Osteocyte (in vitro differentiated cells): ENCODE measurements at regions not wholly inside any gene's neighbourhood (a gene's known extent, or its start where the extent isn't known, plus 50 kb on each side); places are given as distances from the start of the nearest gene placed in this dataset.

Experiments
- DNase-seq: peaks from one replicate; pipeline ENCODE4 v3.0.0; 2021; ENCODE audit warnings: mixed read lengths; ENCODE audit not compliant: unreplicated experiment; ENCODE audit errors: extremely low spot score
- H3K27ac Mint-ChIP-seq: one replicate; pipeline ENCODE4 v1.8.0; 2021; ENCODE audit warnings: mild to moderate bottlenecking, mixed read lengths; ENCODE audit not compliant: unreplicated experiment
- H3K27me3 Mint-ChIP-seq: one replicate; pipeline ENCODE4 v1.8.0; 2021; ENCODE audit warnings: mixed read lengths; ENCODE audit not compliant: unreplicated experiment
- H3K36me3 Mint-ChIP-seq: one replicate; pipeline ENCODE4 v1.8.0; 2021; ENCODE audit warnings: mixed read lengths; ENCODE audit not compliant: unreplicated experiment
- H3K4me1 Mint-ChIP-seq: one replicate; pipeline ENCODE4 v1.8.0; 2021; ENCODE audit warnings: mixed read lengths; ENCODE audit not compliant: unreplicated experiment
- H3K4me3 Mint-ChIP-seq: one replicate; pipeline ENCODE4 v1.8.0; 2021; ENCODE audit warnings: mild to moderate bottlenecking, moderate library complexity, mixed read lengths; ENCODE audit not compliant: unreplicated experiment
- H3K9me3 Mint-ChIP-seq: one replicate; pipeline ENCODE4 v1.8.0; 2021; ENCODE audit warnings: mixed read lengths; ENCODE audit not compliant: unreplicated experiment
- CTCF ChIP-seq: fragments of 200-600 bp; sonication (generic); IDR thresholded peaks from 2 replicates; pipeline ENCODE4 v1.5.0; 2021; ENCODE audit warnings: antibody characterized with exemption, mild to moderate bottlenecking, moderate library complexity

DNA sequence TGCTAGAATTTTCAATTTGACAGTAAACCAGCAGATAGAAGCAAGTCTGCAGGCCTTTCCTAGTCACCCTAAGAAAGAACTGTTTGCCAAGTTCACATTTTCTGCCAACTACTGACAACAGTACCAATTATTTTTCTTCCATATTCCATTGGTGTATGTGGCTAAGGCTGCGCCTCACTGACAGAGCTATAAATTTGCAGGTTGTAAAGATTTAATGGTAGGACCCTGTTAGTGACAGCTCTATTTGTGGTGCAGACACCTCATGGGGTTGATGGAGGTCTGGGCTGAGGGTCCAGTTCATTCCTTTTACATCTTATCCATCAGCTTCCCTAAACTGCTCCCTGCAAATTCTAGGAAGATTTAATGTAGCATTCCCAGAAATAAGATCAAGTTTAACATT lies 228.5 kb downstream of the FRK start:
- peaks cover 9% of the 10 kb centered on the region for H3K27me3 Mint-ChIP-seq
- TF ChIP-seq CTCF: no peak
- no peak overlapping the region for H3K4me3 Mint-ChIP-seq
- no peaks in the 10 kb centered on the region for H3K9me3 Mint-ChIP-seq
- no peaks in the 10 kb centered on the region for H3K36me3 Mint-ChIP-seq
- no peak for DNase-seq
- H3K4me1 Mint-ChIP-seq: no peaks in the 10 kb centered on the region
- H3K27ac Mint-ChIP-seq: no peak overlapping the region

DNA sequence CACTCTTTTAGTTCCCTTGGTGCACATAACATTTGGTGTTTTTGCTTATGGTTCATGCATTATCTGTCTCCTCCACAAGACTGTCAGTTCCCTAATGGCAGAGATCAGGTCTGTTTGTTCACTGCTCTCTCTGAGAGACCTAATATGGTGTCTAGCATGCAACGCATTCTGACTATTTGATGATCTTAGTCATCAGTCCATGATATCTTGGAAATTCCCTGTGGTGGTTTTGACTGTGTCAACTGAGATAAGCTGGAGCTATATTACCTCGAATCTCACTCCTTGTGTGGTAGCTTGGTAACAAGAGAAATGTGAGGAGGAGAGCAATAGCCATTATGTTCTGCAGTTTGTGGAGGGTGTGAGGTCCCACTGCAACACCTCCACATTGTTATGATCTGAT lies 229.8 kb downstream of the FRK start:
- Mint-ChIP-seq H3K4me3 (no peak overlapping the region), H3K27me3 (peaks cover 11% of the 10 kb centered on the region), H3K4me1 (no peaks in the 10 kb centered on the region), H3K27ac (no peak overlapping the region), H3K36me3 (no peaks in the 10 kb centered on the region), H3K9me3 (no peaks in the 10 kb centered on the region)
- no peak for TF ChIP-seq CTCF
- no peak for DNase-seq

DNA sequence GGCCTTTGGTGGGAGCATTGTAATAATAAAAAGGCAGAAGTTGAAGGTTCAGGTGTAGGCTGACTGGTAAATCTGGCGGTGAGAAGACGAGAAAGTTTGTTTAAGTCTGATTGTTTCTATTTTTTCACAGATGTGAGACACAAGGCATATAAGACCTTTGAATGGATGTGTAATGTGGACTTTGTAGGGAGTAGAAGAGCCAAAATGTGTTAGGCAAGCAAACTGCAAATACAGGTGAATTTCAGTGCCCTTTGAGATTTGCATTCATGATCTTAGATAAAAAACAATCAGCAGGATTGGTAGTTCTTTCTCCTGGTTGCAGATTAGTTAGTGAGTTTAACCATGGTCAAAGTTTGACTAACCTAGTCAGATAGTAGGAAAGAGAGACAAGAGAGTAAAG lies 238.9 kb downstream of the FRK start:
- H3K27me3 Mint-ChIP-seq: peaks cover 6% of the 10 kb centered on the region
- H3K27ac Mint-ChIP-seq: no peak overlapping the region
- H3K4me3 Mint-ChIP-seq: no peak overlapping the region
- H3K4me1 Mint-ChIP-seq: peaks cover 4% of the 10 kb centered on the region
- no peak for DNase-seq
- H3K9me3 Mint-ChIP-seq: peaks cover 9% of the 10 kb centered on the region
- H3K36me3 Mint-ChIP-seq: no peaks in the 10 kb centered on the region
- no peak for TF ChIP-seq CTCF

DNA sequence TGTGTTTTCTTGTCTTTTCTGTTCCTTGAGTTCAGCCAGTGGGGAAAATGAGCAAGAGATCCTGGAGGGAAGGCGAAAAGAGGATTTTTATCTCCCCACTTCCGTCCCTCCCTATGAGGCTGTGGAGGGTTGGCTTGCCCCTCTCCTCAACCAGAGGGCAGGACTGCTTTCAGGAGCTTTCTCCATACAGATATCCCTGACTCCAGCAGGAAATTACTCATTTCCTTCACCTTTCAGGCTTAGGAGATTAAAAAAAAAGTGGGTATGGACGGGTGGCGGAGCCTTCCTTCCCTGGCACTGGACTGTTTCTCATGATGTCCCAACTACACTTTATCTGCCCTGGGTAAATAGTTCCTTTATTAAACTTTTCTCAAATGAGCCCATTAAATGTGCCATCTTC lies 241.2 kb downstream of the FRK start:
- H3K36me3 Mint-ChIP-seq: no peaks in the 10 kb centered on the region
- peaks cover 9% of the 10 kb centered on the region for H3K9me3 Mint-ChIP-seq
- H3K27ac Mint-ChIP-seq: no peak overlapping the region
- H3K27me3 Mint-ChIP-seq: peaks cover 3% of the 10 kb centered on the region
- TF ChIP-seq CTCF: no peak
- H3K4me1 Mint-ChIP-seq: peaks cover 6% of the 10 kb centered on the region
- DNase-seq: no peak
- no peak overlapping the region for H3K4me3 Mint-ChIP-seq

DNA sequence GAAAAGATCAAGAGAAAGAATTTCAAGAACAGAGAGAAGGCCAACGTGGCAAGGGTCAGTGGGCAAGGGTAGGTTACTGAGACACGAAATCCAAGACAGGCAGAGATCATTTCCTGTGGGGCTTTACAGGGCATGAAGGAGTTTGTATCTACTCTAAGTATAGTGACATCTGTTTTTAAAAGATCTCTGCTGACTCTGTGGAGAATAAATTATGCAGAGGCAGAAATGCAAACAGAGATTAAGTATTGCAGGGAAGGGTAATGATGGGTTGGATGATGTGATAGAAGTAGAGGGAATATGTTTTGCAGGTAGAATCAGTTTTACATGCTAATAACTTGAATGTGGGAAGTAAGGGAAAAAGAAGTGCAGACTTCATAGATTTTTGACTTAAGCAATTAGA lies 243.5 kb downstream of the FRK start:
- Mint-ChIP-seq H3K36me3 (no peaks in the 10 kb centered on the region), H3K27me3 (no peaks in the 10 kb centered on the region), H3K27ac (no peak overlapping the region), H3K9me3 (peaks cover 9% of the 10 kb centered on the region), H3K4me3 (no peak overlapping the region), H3K4me1 (peaks cover 6% of the 10 kb centered on the region)
- TF ChIP-seq CTCF: no peak
- no peak for DNase-seq
